Retina (tissue), 1 donor: ENCODE measurements at regions not wholly inside any gene's neighbourhood (a gene's known extent, or its start where the extent isn't known, plus 50 kb on each side); places are given as distances from the start of the nearest gene placed in this dataset.

Experiments used
- DNase-seq: peaks from one replicate; pipeline ENCODE4 v3.0.0-alpha.2; 2016

- no peak for DNase-seq
Observed at GRCh38 chr12:39043424-39043822, 138.0 kb upstream of the CPNE8 start.

GRCh38 chr12:39040275-39040674 lies 134.9 kb upstream of the CPNE8 start:
- no peak for DNase-seq

- no peak for DNase-seq
Observed at GRCh38 chr12:39037115-39037514, 131.7 kb upstream of the CPNE8 start.

DNA sequence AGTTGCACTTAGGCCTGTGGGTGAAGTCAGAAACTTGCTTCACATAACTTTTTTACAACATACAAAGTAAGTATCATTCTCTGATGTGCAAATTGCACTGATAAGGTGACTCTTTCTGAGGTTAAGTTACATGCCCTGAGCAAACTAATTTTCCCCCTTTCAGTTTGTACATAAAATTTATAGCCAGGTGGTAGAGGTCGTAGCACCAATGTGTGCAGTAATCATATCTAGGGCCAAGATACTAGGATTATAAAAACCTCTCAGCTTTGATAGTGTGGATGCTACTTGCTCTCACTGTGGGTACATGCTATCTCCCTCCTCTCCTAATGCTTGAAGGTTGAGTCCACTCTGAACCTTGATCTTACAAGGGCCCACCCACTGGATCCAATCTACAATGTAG lies 130.7 kb upstream of the CPNE8 start:
- DNase-seq: no peak

- no peak for DNase-seq
Observed at GRCh38 chr12:39033782-39034181, 128.4 kb upstream of the CPNE8 start.

DNA sequence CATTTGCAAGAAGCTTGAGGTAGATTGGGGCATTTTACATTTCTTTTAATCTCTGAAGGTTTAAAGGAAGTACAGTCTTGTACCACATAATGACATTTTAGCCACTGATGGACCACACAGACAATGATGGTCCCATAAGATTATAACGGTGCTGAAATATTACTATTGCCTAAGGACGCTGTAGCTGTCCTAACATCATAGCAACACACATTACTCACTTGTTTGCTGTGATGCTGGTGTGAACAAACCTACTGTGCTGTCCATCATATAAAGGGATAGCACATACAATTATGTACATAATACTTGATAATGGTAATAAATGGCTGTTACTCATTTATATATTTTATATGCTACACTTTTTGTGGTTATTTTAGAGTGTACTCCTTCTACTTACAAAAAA lies 127.1 kb upstream of the CPNE8 start:
- no peak for DNase-seq

DNA sequence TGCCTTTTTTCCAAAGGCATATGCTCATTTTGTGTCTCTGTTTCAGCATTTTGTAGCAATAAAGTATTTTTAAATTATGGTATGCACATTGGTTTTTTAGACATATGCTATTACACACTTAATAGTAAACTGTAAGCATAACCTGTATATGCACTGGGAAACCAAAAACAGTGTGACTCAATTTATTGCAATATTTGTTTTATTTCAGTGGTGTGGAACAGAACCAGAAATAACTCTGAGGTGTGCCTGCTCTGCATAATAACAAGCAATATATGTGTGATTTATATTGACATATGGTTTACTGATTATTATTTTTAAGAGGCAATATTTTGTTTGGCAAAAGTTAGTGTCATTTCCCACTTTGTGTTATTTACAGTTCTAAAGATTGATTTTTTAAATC lies 126.6 kb upstream of the CPNE8 start:
- no peak for DNase-seq

- DNase-seq: no peak
Observed at GRCh38 chr12:39028382-39028781, 123.0 kb upstream of the CPNE8 start.

DNA sequence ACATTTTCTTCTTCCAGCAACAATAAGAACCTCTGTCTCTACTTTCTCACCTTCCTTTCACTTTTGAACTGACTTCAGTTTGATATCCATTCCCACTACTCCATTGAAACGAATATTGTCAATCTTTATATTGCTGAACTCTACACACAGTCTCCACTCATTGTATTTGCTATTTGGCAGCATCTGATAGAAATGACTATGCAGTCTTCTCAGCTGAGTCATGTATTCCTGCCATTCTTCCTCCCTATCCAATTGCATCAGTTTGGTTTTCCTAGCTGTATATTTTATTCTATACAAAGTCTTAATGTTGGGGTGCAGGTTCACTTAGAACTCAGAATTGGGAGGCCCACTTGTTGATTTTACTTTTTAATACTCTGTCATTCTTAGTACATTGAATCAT lies 107.5 kb upstream of the CPNE8 start:
- no peak for DNase-seq

- no peak for DNase-seq
Observed at GRCh38 chr12:39011166-39011565, 105.8 kb upstream of the CPNE8 start.

- no peak for DNase-seq
Observed at GRCh38 chr12:39010406-39010805, 105.0 kb upstream of the CPNE8 start.

- no peak for DNase-seq
Observed at GRCh38 chr12:39007619-39008018, 102.2 kb upstream of the CPNE8 start.

DNA sequence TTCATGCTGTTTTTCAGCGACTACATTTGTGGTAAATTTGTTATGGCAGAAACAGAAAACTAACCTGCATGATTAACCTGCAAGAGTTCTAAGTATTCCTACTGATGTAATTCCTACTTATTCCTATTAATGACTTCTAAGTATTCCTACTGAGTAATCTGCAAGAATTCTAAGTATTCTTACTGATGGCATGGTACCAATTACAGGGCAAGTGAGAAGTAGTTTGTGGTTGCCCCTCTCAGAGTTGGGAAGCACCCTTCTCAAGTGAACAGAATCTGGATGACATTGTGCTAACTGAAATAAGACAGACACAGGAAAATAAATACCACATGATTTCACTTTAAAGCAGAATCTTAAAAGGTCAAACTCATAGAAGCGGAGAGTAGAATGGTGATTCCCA lies 100.9 kb upstream of the CPNE8 start:
- no peak for DNase-seq

GRCh38 chr12:39005671-39006070 lies 100.3 kb upstream of the CPNE8 start:
- DNase-seq: no peak

DNA sequence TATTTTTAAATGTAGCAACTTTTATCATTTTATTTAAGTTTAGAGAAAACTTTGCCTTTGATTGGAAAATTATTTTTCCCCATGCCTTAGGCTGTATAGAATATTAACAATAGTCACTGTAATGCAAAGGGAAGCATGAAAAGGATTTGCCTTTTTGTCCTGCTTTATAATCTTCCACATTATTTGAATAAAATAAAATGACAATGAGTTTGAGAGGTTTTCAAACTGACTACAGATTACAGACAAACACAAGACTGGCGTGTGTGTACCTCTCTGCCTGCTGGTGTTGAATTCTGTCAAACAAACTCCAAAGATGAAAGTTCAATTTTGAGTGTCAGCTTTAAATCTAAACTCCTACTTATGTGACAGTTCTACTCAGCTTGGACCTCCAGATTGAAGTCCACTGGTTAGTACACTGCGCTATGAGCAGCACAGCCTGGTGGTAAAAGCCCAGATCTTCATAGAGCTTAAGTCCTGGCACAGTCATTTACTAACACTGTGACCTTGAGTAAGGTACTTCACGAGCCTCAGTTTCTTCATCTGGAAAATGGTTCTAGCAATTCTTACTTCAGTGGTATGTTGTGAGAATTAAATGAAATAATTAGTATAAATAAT lies 98.3 kb upstream of the CPNE8 start:
- DNase-seq: no peak

DNA sequence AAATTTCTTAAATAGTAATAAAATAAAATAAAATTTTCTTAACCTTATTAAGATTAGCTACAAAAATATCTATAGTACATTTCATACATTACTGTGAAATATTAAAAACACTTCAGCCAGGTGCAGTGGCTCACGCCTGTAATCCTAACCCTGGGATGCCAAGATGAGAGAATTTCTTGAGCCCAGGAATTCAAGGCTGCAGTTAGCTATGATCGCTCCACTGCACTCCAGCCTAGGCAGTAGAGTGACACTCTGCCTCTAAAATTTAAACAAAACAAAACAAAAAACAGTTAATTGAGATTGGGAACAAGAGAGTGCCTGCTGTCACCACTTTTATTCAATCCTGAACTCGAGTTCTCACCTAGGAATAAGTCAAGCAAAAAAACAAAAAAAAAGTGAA lies 95.0 kb upstream of the CPNE8 start:
- DNase-seq: no peak

DNA sequence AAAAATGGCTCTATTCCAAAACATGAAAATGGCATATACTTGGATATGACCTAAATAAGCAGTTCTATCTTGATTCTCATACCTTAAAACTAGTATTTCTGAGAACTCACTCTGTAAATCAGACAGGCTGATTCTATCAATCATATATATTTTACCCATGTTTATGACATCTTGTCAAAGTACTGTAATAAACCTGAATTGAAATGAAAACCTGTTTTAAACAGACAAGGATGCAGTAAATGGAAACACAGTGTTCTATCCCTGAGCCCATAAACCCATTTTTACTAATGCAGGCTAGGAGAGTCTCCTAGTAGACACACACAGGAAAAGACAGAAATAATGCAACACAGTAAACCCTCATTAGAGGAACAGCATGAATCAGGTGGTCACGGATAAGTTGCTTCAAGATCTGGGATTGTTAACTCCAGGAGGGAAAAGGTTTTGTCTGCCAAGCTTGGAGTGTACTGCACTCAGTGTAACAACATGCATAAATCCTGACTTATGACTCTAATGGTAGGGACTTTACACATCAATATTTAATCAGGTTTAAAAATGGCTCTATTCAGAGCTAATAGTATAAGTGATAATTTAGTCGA lies 93.6 kb upstream of the CPNE8 start:
- DNase-seq: no peak

DNA sequence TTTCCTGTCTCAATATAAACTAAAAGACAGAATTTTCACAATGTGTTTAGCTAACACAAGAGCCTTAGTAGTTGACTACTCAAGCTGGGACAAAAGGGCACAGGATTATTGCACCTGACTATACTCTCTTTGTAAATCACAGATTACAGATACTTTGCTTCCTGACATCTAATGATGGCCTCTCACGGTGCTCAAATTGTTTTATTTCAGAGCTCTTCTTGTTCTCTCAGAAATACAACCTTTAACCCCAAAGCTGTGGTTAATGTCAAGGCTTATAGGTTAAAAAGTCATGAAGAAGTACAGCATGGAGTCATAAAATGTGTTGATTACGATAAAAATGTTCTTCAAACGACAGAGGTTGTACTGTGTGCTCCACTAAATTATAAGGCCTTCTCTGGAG lies 89.9 kb upstream of the CPNE8 start:
- no peak for DNase-seq

DNA sequence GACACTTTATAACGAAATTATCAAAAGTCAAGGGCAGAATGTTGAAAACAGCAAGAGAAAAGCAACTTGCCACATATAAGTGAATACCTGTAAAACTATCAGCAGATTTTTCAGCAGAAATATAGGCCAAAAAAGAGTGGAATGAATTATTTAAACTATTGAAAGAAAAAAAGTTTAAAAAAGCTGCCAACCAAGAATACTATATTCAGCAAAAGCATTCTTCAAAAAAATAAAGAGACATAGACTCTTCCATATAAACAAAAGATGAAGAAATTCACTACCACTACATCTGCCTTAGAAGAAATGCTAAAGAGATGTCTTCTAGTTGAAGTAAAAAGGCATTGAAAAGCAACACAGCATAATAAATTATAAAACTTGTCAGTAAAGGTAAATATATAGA lies 80.6 kb upstream of the CPNE8 start:
- DNase-seq: no peak

GRCh38 chr12:38984388-38984787 lies 79.0 kb upstream of the CPNE8 start:
- DNase-seq: no peak

GRCh38 chr12:38983117-38983571 lies 77.8 kb upstream of the CPNE8 start:
- DNase-seq: no peak

- DNase-seq: no peak
Observed at GRCh38 chr12:38977132-38977531, 71.7 kb upstream of the CPNE8 start.

DNA sequence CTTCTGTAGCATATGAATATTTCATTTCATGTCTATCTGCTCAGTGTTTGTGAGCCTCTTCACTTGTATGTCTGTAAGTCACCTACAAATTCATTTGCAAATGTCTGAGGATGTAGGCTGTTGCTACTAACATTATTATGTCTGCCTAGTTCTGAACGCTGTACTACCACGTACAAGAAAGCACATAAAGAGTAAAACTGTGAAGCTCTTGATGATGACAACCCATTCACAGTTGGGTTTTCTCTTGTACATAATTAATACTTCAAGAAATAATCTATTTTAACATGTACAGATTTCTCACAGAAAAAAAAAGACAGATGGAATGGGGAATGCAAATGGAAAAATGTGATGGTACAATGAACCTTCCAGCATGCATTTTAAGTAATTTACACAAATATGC lies 64.3 kb upstream of the CPNE8 start:
- no peak for DNase-seq

DNA sequence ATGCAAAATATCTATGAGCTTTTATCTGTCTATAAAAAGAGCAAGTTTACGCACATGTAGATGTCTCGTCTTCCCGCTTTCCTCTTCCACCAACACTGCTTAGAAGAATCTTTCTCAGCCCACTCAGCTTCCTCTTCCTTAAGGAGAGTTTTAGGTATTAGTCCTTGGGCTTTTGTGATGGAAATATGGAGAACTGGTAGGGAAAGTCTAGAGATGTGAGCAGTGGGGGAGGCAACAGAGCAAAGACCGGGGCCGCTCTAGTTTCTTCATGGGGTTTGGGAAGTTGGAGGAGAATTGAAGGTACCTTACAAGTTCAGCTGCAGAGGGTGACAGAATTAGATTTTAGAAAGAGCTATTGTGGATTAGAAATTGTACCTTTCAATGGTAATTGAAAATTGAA lies 56.3 kb upstream of the CPNE8 start:
- DNase-seq: no peak

DNA sequence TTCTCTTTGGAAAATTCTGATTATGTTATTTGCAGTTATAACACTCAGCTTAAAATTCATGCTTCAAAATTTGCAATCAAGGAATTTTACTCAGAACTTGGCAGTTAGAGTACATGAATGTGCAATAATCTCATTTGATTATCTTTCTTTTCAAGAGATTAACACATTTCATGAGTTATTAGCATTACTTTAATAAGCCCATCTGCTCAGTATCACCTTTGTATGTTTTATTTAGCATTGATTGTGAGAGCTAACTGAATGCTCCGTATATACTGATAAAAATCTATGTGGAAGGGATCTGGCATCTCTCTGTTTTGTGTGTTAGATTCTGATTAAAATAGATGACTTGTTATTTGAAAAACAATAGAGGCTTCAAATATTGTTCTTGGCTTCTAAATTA lies 55.6 kb upstream of the CPNE8 start:
- DNase-seq: no peak
